NB4 (cell line): ENCODE measurements at regions not wholly inside any gene's neighbourhood (a gene's known extent, or its start where the extent isn't known, plus 50 kb on each side); places are given as distances from the start of the nearest gene placed in this dataset.

Experiments used
- MYC ChIP-seq: IDR thresholded peaks from 2 replicates; pipeline ENCODE4 v1.6.1; 2011; ENCODE audit warnings: low read depth, low read length
- POLR2A ChIP-seq: IDR thresholded peaks from 2 replicates; pipeline ENCODE4 v1.6.1; 2011; ENCODE audit warnings: mild to moderate bottlenecking; ENCODE audit not compliant: insufficient read length; ENCODE audit errors: extremely low read depth
- TF ChIP-seq, protein P1 (sequence below): IDR thresholded peaks from one replicate; pipeline ENCODE4 v1.5.1; 2012; ENCODE audit warnings: low read depth, low read length

DNA sequence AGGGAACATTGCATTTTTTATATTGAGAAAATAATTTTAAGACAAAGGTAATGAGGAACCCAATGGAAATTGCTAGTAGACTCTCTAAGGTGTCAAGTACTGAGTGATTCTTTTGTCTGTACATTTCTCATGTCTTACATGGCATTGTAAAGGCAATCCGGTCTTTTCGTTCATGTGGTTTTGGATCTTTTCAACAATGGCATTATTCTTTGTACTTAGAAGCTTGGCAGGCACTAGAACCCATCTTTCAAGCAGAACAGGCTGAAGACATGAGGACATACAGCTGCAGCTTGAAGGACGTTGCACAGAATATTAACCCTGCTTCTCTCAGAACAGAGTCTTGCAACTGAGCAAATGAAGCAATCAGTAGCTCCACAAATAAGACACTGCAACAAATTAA is 231.5 kb upstream of the ZFHX3 start:
- TF ChIP-seq MYC (no peak), POLR2A (no peak)
- TF ChIP-seq, protein P1, sequence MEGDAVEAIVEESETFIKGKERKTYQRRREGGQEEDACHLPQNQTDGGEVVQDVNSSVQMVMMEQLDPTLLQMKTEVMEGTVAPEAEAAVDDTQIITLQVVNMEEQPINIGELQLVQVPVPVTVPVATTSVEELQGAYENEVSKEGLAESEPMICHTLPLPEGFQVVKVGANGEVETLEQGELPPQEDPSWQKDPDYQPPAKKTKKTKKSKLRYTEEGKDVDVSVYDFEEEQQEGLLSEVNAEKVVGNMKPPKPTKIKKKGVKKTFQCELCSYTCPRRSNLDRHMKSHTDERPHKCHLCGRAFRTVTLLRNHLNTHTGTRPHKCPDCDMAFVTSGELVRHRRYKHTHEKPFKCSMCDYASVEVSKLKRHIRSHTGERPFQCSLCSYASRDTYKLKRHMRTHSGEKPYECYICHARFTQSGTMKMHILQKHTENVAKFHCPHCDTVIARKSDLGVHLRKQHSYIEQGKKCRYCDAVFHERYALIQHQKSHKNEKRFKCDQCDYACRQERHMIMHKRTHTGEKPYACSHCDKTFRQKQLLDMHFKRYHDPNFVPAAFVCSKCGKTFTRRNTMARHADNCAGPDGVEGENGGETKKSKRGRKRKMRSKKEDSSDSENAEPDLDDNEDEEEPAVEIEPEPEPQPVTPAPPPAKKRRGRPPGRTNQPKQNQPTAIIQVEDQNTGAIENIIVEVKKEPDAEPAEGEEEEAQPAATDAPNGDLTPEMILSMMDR = no peak
